Uterus (tissue), 2 donors: ENCODE measurements at regions not wholly inside any gene's neighbourhood (a gene's known extent, or its start where the extent isn't known, plus 50 kb on each side); places are given as distances from the start of the nearest gene placed in this dataset.

Source experiments
- POLR2A ChIP-seq, 2 donors: fragments of 450-650 bp; IDR thresholded peaks; one replicate each; pipeline ENCODE4 v1.6.1; 2016; ENCODE audit warnings: antibody characterized with exemption in 2 of 2, mild to moderate bottlenecking in 1 of 2, moderate library complexity in 1 of 2
- TF ChIP-seq, protein P1 (sequence below), 4 experiments: fragments of 200-600 bp in 2 of 4; fragments of 450-650 bp in 2 of 4; sonication (generic) in 2 of 4; IDR thresholded peaks; one replicate each; pipeline ENCODE4 v1.5.1; 2016 to 2019; ENCODE audit warnings: antibody characterized with exemption in 4 of 4, mild to moderate bottlenecking in 2 of 4, moderate library complexity in 1 of 4

DNA sequence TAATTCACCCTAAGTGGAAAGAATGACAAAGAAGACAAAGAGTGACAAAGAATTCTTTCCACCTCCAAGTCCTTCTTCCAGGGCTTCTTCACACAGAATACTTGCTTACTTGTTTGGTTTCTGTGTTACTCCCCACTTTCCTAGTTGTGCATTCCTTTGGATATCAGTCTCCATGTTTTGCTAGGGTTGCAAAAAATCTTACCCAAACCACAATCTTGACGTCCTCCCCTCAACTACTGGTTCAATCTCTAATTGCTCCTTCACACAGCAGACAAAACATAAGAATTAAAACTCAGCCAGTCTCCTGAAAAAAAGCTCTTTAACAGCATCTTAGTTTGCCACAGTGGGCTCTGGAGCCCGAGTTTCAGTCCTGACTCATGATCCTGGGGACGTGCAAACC lies 297.6 kb upstream of the CHRNA7 start:
- TF ChIP-seq POLR2A (IDR thresholded peaks at IDR 0.05) = no peak
- TF ChIP-seq, protein P1, sequence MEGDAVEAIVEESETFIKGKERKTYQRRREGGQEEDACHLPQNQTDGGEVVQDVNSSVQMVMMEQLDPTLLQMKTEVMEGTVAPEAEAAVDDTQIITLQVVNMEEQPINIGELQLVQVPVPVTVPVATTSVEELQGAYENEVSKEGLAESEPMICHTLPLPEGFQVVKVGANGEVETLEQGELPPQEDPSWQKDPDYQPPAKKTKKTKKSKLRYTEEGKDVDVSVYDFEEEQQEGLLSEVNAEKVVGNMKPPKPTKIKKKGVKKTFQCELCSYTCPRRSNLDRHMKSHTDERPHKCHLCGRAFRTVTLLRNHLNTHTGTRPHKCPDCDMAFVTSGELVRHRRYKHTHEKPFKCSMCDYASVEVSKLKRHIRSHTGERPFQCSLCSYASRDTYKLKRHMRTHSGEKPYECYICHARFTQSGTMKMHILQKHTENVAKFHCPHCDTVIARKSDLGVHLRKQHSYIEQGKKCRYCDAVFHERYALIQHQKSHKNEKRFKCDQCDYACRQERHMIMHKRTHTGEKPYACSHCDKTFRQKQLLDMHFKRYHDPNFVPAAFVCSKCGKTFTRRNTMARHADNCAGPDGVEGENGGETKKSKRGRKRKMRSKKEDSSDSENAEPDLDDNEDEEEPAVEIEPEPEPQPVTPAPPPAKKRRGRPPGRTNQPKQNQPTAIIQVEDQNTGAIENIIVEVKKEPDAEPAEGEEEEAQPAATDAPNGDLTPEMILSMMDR (IDR thresholded peaks at IDR 0.05) = no peak
